SJSA1 (cell line): ENCODE measurements at regions not wholly inside any gene's neighbourhood (a gene's known extent, or its start where the extent isn't known, plus 50 kb on each side); places are given as distances from the start of the nearest gene placed in this dataset.

ENCODE experiments used
- DNase-seq, 2 experiments: peaks; one replicate each; pipeline ENCODE4 v3.0.0-alpha.2; 2015 to 2020; ENCODE audit warnings: low spot score in 2 of 2, low read depth in 1 of 2
- H3K27ac ChIP-seq: fragments of 250-450 bp; sonication (Bioruptor Pico); 2 replicates; pipeline ENCODE4 v1.5.1; 2020; ENCODE audit warnings: mild to moderate bottlenecking, moderate library complexity
- H3K27me3 ChIP-seq: fragments of 250-450 bp; sonication (Bioruptor Pico); replicated peaks from 2 replicates; pipeline ENCODE4 v1.5.1; 2020; ENCODE audit warnings: mild to moderate bottlenecking, moderate library complexity
- H3K36me3 ChIP-seq: fragments of 250-450 bp; sonication (Bioruptor Pico); 2 replicates; pipeline ENCODE4 v1.5.1; 2020; ENCODE audit warnings: mild to moderate bottlenecking
- H3K4me1 ChIP-seq: fragments of 250-450 bp; sonication (Bioruptor Pico); replicated peaks from 2 replicates; pipeline ENCODE4 v1.6.1; 2021; ENCODE audit warnings: mild to moderate bottlenecking
- H3K4me3 ChIP-seq: fragments of 250-450 bp; sonication (Bioruptor Pico); 2 replicates; pipeline ENCODE4 v1.5.1; 2020; ENCODE audit warnings: mild to moderate bottlenecking
- H3K9me3 ChIP-seq: fragments of 250-450 bp; sonication (Bioruptor Pico); replicated peaks from 2 replicates; pipeline ENCODE4 v1.5.1; 2020; ENCODE audit warnings: mild to moderate bottlenecking

- DNase-seq = peak; percentile 64 to 82
- no peak overlapping the region for H3K27ac ChIP-seq
- no peaks in the 10 kb centered on the region for H3K36me3 ChIP-seq
- 0 out of 2 replicates have a peak, but pooled peaks cover 3% of the 10 kb centered on the region for H3K9me3 ChIP-seq
- no peak overlapping the region for H3K4me3 ChIP-seq
- H3K27me3 ChIP-seq = no peaks in the 10 kb centered on the region
- H3K4me1 ChIP-seq = peaks cover 14% of the 10 kb centered on the region
Measured at GRCh38 chr9:113657765-113658544, 194.4 kb downstream of the RGS3 start.

GRCh38 chr9:113658545-113658895 is 195.0 kb downstream of the RGS3 start:
- DNase-seq = no peak
- 0 out of 2 replicates have a peak, but pooled peaks cover 3% of the 10 kb centered on the region for H3K9me3 ChIP-seq
- H3K4me3 ChIP-seq = no peak overlapping the region
- peaks cover 14% of the 10 kb centered on the region for H3K4me1 ChIP-seq
- no peak overlapping the region for H3K27ac ChIP-seq
- no peaks in the 10 kb centered on the region for H3K27me3 ChIP-seq
- no peaks in the 10 kb centered on the region for H3K36me3 ChIP-seq

DNA sequence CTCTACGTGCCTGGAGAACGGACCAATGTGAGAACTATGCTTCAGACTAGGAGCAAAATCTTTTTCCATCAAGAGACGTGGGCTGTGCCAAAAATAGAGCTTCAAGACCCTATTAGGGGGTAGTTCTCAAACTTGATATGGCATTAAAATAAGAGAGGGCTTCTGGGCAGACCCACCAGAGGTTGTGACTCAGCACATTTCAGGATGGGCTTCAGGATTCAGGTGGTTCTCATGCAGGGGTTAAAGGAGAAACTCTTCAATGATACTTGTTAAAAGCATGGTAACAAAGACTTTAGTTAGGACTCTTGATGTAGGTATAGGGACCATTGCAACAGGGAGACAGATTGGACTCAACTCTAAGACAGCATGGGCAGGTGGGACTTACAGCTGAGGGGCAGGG is 195.5 kb downstream of the RGS3 start:
- H3K27ac ChIP-seq = no peak overlapping the region
- H3K27me3 ChIP-seq = no peaks in the 10 kb centered on the region
- H3K36me3 ChIP-seq = no peaks in the 10 kb centered on the region
- peaks cover 14% of the 10 kb centered on the region for H3K4me1 ChIP-seq
- H3K4me3 ChIP-seq = no peak overlapping the region
- 0 out of 2 replicates have a peak, but pooled peaks cover 3% of the 10 kb centered on the region for H3K9me3 ChIP-seq
- no peak for DNase-seq

- Histone ChIP-seq H3K9me3 (0 out of 2 replicates have a peak, but pooled peaks cover 3% of the 10 kb centered on the region), H3K36me3 (no peaks in the 10 kb centered on the region), H3K4me1 (peaks cover 14% of the 10 kb centered on the region), H3K27me3 (no peaks in the 10 kb centered on the region), H3K27ac (no peak overlapping the region), H3K4me3 (no peak overlapping the region)
- no peak for DNase-seq
Measured at GRCh38 chr9:113659740-113660139, 196.2 kb downstream of the RGS3 start.

DNA sequence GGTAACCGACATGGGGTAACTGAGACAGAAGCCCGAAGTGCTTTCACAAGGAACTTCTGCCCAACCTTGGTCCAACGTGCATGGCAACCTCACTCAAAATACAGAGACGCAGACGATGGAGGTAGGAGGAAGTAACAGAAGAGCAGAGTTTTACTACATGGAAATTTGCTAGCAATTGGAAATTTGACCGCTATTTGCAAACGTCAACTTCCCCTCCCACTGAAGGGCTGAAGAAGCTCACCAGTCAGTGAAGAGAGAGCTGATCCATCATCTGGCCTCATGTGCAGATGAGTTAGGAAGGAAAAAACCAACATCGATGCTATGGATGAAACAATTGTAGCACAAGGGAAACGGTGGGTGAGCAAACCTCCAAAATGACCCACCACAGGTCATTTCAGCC is 196.7 kb downstream of the RGS3 start:
- Histone ChIP-seq H3K4me3 (no peak overlapping the region), H3K4me1 (peaks cover 12% of the 10 kb centered on the region), H3K27ac (no peak overlapping the region), H3K9me3 (0 out of 2 replicates have a peak, but pooled peaks cover 3% of the 10 kb centered on the region), H3K27me3 (no peaks in the 10 kb centered on the region), H3K36me3 (no peaks in the 10 kb centered on the region)
- DNase-seq = no peak

DNA sequence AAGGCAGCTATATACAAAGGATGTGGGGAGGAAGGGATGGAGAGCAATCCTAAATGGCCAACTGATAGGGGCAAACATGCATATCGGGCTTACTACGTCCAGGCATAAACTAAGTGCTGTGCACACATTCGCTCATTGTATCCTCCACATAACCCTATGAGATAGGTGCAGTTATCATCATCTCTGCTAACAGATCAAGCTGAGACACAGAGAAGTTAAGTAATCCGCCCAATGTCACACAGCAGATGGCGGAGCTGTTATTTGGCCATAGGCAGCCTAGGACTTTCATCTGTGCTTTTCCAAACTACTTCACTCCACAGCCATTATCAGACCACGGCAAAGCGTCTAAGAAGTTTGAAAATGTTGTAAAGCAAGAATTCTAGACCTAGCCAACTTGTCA is 197.5 kb downstream of the RGS3 start:
- no peak overlapping the region for H3K27ac ChIP-seq
- H3K9me3 ChIP-seq = 0 out of 2 replicates have a peak, but pooled peaks cover 3% of the 10 kb centered on the region
- H3K27me3 ChIP-seq = no peaks in the 10 kb centered on the region
- H3K4me1 ChIP-seq = peaks cover 7% of the 10 kb centered on the region; the same call in 1 of the 2 replicates
- no peaks in the 10 kb centered on the region for H3K36me3 ChIP-seq
- DNase-seq = no peak
- no peak overlapping the region for H3K4me3 ChIP-seq

GRCh38 chr9:113664181-113664875 is 200.8 kb downstream of the RGS3 start:
- Histone ChIP-seq H3K9me3 (no peaks in the 10 kb centered on the region), H3K36me3 (no peaks in the 10 kb centered on the region), H3K4me3 (no peak overlapping the region), H3K4me1 (no peaks in the 10 kb centered on the region), H3K27me3 (no peaks in the 10 kb centered on the region), H3K27ac (no peak overlapping the region)
- no peak for DNase-seq

DNA sequence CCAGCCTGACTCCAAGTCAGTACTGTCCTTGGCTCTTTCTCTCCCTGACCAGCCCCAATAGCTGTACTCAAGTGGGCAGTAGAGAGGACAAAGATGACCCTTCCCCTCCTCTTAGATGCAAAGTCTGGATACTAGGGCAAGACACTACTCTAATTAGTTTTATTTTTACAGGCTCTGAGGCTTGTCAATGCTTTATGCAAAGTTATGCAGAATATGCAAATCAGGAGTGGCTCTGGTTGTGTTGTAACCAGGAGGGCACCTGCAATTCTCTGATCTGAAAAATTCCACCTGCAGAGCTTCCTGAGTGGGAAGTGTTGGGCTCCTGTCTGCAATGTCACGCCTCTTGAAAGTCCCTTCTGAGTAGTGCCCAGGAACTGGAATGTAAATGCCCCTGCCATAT is 201.5 kb downstream of the RGS3 start:
- Histone ChIP-seq H3K4me3 (no peak overlapping the region), H3K36me3 (no peaks in the 10 kb centered on the region), H3K9me3 (no peaks in the 10 kb centered on the region), H3K27ac (no peak overlapping the region), H3K4me1 (no peaks in the 10 kb centered on the region), H3K27me3 (no peaks in the 10 kb centered on the region)
- DNase-seq = no peak

DNA sequence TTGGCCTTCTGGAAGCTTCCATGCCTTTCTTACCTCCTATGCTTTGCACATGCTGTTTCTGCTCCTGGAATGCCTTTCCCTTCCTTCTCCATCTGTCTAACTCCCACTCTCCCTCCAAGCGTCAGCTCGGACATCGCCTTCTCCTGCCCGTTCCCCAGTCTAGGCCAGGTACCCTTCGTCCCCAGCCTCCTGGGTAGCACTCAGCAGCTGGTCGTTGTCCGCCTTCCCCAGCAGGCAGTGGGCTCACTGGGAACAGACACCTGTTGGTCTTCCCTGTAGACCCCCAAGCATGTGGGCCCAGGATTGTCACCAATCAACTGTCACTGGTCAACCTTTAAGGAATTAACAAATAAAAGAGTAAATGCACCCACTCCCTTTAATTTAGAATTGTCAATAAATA is 202.2 kb downstream of the RGS3 start:
- Histone ChIP-seq H3K9me3 (no peaks in the 10 kb centered on the region), H3K4me1 (no peaks in the 10 kb centered on the region), H3K27me3 (no peaks in the 10 kb centered on the region), H3K4me3 (no peak overlapping the region), H3K36me3 (no peaks in the 10 kb centered on the region), H3K27ac (no peak overlapping the region)
- no peak for DNase-seq

DNA sequence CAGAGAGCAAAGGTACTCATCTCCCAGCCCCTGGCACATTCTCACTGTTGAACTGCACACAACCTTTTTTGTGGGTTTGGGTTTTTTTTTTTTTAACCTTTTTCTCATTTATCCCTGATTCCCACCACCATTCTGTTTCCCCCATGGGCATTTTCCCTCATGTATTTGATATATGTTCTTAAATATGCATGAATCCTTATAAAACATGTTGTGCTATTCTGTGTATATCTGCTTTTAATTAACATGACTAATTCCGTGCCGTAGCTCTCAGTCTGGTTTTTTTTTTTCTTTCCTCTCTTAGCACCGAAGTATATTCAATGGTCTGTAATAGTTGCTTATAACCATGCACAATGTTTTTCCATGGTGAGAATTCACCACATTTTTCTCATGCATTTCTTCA is 204.5 kb downstream of the RGS3 start:
- DNase-seq = no peak
- H3K4me1 ChIP-seq = no peaks in the 10 kb centered on the region
- H3K27ac ChIP-seq = no peak overlapping the region
- H3K4me3 ChIP-seq = no peak overlapping the region
- no peaks in the 10 kb centered on the region for H3K9me3 ChIP-seq
- H3K27me3 ChIP-seq = no peaks in the 10 kb centered on the region
- H3K36me3 ChIP-seq = no peaks in the 10 kb centered on the region

- H3K4me1 ChIP-seq = peaks cover 6% of the 10 kb centered on the region
- H3K36me3 ChIP-seq = no peaks in the 10 kb centered on the region
- H3K27ac ChIP-seq = no peak overlapping the region
- H3K4me3 ChIP-seq = no peak overlapping the region
- H3K9me3 ChIP-seq = no peaks in the 10 kb centered on the region
- DNase-seq = no peak
- H3K27me3 ChIP-seq = no peaks in the 10 kb centered on the region
Measured at GRCh38 chr9:113669522-113670115, 206.1 kb downstream of the RGS3 start.

DNA sequence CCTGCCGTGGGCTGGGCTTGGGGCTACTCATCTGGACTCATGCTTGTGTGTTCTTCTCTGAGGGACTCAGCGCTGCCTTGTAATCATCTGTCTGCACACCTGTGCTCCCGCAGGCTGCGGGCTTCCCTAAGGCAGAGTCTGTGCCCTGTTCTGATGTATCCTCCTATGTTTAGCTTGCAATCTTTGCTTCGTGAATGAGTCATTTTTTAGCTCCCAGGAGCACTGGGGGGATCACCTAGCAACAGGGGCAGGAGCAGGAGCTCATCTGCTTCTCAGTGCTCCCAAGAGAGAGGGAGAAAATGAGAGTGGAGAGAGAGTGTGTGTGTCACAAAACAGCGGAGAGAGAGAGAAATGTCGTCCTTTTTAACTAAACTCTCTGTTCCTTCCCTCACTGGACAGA is 202.4 kb upstream of the ZNF618 start:
- H3K27me3 ChIP-seq = no peaks in the 10 kb centered on the region
- no peaks in the 10 kb centered on the region for H3K9me3 ChIP-seq
- DNase-seq = no peak
- H3K36me3 ChIP-seq = no peaks in the 10 kb centered on the region
- peaks cover 28% of the 10 kb centered on the region for H3K4me1 ChIP-seq
- H3K27ac ChIP-seq = no peak overlapping the region
- H3K4me3 ChIP-seq = no peak overlapping the region

DNA sequence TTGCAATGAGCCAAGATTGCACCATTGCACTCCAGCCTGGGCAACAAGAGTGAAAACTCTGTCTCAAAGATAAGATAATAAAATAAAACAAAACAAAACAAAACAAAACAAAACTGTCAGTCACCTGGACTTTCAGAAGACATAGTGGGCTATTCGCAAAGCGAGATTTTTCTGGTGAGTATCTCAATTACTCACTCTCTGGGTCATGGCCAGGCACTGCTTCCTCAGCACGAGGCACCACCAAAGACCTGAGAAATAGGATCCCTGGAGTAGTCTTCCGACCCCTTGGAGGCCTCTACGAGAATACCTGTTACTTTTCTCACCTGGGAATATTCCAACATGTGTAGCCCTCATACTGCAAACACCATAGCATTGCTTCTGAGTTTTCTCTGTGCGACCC is 201.7 kb upstream of the ZNF618 start:
- H3K27me3 ChIP-seq = no peaks in the 10 kb centered on the region
- H3K27ac ChIP-seq = peak overlapping the region; percentile 79
- H3K4me3 ChIP-seq = no peak overlapping the region
- no peaks in the 10 kb centered on the region for H3K36me3 ChIP-seq
- no peaks in the 10 kb centered on the region for H3K9me3 ChIP-seq
- peaks cover 28% of the 10 kb centered on the region for H3K4me1 ChIP-seq
- no peak for DNase-seq

GRCh38 chr9:113675475-113675941 is 200.6 kb upstream of the ZNF618 start:
- Histone ChIP-seq H3K27ac (peak overlapping the region; percentile 79), H3K36me3 (no peaks in the 10 kb centered on the region), H3K27me3 (no peaks in the 10 kb centered on the region), H3K4me1 (peaks cover 28% of the 10 kb centered on the region), H3K9me3 (no peaks in the 10 kb centered on the region), H3K4me3 (no peak overlapping the region)
- peak; percentile 87 to 92 for DNase-seq
